Smooth muscle cell (in vitro differentiated cells): ENCODE measurements at regions not wholly inside any gene's neighbourhood (a gene's known extent, or its start where the extent isn't known, plus 50 kb on each side); places are given as distances from the start of the nearest gene placed in this dataset.
A peak's percentile ranks its signal among the peaks of the same experiment; 100 is the strongest.

Experiments
- DNase-seq: peaks from one replicate; lab custom pipeline; 2025; ENCODE audit not compliant: unreplicated experiment; lab: John Stamatoyannopoulos, UW
- H2AFZ ChIP-seq: fragments of 200-600 bp; sonication (generic); 2 replicates; pipeline ENCODE4 v1.6.0; 2016; ENCODE audit warnings: antibody characterized with exemption, low read depth, mild to moderate bottlenecking
- H3F3A ChIP-seq: fragments of 200-600 bp; sonication (generic); 2 replicates; pipeline ENCODE4 v1.6.0; 2017; ENCODE audit warnings: antibody characterized with exemption, low read depth
- H3K27ac ChIP-seq: fragments of 200-600 bp; sonication (generic); 2 replicates; pipeline ENCODE4 v1.5.1; 2016; ENCODE audit warnings: low read depth, mild to moderate bottlenecking
- H3K27me3 ChIP-seq: fragments of 200-600 bp; sonication (generic); 2 replicates; pipeline ENCODE4 v1.6.1; 2016; ENCODE audit warnings: low read depth, mild to moderate bottlenecking
- H3K36me3 ChIP-seq: fragments of 200-600 bp; sonication (generic); 2 replicates; pipeline ENCODE4 v1.5.1; 2016; ENCODE audit warnings: low read depth
- H3K4me1 ChIP-seq: fragments of 200-600 bp; sonication (generic); 2 replicates; pipeline ENCODE4 v1.5.1; 2016; ENCODE audit warnings: low read depth
- H3K4me2 ChIP-seq: fragments of 200-600 bp; sonication (generic); 2 replicates; pipeline ENCODE4 v1.6.0; 2016; ENCODE audit warnings: mild to moderate bottlenecking
- H3K4me3 ChIP-seq: fragments of 200-600 bp; sonication (generic); 2 replicates; pipeline ENCODE4 v1.5.1; 2016; ENCODE audit warnings: mild to moderate bottlenecking
- H3K79me2 ChIP-seq: fragments of 200-600 bp; sonication (generic); 2 replicates; pipeline ENCODE4 v1.6.0; 2016; ENCODE audit warnings: low read depth, mild to moderate bottlenecking
- H3K9ac ChIP-seq: fragments of 200-600 bp; sonication (generic); 2 replicates; pipeline ENCODE4 v1.6.0; 2016; ENCODE audit warnings: low read depth
- H3K9me3 ChIP-seq: fragments of 200-600 bp; sonication (generic); replicated peaks from 2 replicates; pipeline ENCODE4 v1.5.1; 2016; ENCODE audit warnings: low read depth
- H4K20me1 ChIP-seq: fragments of 200-600 bp; sonication (generic); 2 replicates; pipeline ENCODE4 v1.6.0; 2016; ENCODE audit warnings: low read depth
- WGBS: methylation state at CpG from one replicate; pipeline ENCODE4 v1.1.7; 2016; ENCODE audit warnings: low lambda C conversion rate; 5-methylcytosine and 5-hydroxymethylcytosine counted together
- TF ChIP-seq, protein P1 (sequence below): fragments of 200-600 bp; sonication (generic); IDR thresholded peaks from 2 replicates; pipeline ENCODE4 v1.5.1; 2017; ENCODE audit warnings: borderline replicate concordance, mild to moderate bottlenecking, antibody characterized with exemption; ENCODE audit not compliant: insufficient read depth, poor library complexity, severe bottlenecking

DNA sequence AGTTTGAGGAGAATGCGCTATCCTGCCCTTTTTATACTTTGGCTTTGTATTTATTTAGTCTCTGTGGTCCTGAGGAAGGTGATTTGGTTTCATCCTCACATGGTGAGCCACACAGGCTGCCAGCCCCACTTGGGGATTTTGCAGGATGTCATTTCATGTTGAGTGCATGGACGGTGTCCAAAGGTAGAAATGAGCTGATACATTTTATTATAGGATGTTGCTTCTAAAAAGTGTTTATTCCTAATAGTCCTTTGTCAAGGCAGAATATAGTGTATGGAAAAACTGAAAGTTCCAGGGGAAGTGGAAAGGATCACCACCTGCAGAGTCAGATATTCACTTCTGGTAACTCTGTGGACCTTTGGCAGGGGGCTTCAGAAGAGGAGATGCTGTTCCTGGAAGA is 434.6 kb downstream of the CD109 start:
- no peaks in the 10 kb centered on the region for H3K4me1 ChIP-seq
- H3K36me3 ChIP-seq = no peaks in the 10 kb centered on the region
- 93% methylated on average over 2 of the region's 2 CpGs for WGBS
- TF ChIP-seq, protein P1, sequence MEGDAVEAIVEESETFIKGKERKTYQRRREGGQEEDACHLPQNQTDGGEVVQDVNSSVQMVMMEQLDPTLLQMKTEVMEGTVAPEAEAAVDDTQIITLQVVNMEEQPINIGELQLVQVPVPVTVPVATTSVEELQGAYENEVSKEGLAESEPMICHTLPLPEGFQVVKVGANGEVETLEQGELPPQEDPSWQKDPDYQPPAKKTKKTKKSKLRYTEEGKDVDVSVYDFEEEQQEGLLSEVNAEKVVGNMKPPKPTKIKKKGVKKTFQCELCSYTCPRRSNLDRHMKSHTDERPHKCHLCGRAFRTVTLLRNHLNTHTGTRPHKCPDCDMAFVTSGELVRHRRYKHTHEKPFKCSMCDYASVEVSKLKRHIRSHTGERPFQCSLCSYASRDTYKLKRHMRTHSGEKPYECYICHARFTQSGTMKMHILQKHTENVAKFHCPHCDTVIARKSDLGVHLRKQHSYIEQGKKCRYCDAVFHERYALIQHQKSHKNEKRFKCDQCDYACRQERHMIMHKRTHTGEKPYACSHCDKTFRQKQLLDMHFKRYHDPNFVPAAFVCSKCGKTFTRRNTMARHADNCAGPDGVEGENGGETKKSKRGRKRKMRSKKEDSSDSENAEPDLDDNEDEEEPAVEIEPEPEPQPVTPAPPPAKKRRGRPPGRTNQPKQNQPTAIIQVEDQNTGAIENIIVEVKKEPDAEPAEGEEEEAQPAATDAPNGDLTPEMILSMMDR = no peak
- H3K4me2 ChIP-seq = no peak overlapping the region
- no peak overlapping the region for H3K27ac ChIP-seq
- H3K27me3 ChIP-seq = peaks cover 4% of the 10 kb centered on the region
- DNase-seq = no peak
- no peak overlapping the region for H2AFZ ChIP-seq
- no peaks in the 10 kb centered on the region for H3F3A ChIP-seq
- no peaks in the 10 kb centered on the region for H3K9me3 ChIP-seq
- H3K4me3 ChIP-seq = no peak overlapping the region
- H3K9ac ChIP-seq = no peak overlapping the region
- H4K20me1 ChIP-seq = no peaks in the 10 kb centered on the region
- no peaks in the 10 kb centered on the region for H3K79me2 ChIP-seq

DNA sequence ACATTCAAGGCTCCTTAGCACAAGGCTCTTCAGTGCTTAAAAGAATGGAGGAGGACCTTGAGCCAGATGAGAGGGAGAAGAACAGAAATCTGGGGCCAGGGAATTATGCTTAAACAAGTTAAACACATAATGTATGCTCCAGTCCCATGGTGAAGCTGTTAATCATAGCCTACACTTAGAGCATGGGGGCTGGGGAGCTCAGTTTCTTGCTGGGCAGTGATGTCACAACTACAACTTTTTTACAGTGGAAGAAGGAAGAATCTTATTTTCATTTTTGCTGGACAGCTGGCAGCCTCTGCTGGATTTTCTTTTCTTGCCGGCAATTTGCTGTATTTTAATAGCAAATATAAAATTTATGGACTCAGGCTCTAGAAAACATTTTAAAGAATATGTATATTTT is 432.5 kb downstream of the CD109 start:
- no peaks in the 10 kb centered on the region for H4K20me1 ChIP-seq
- H3K4me3 ChIP-seq = no peak overlapping the region
- no peaks in the 10 kb centered on the region for H3K9me3 ChIP-seq
- no peaks in the 10 kb centered on the region for H3K36me3 ChIP-seq
- H2AFZ ChIP-seq = peak overlapping the region; percentile 48
- H3K9ac ChIP-seq = no peak overlapping the region
- H3K4me1 ChIP-seq = no peaks in the 10 kb centered on the region
- 100% methylated on average over 1 of the region's 1 CpG for WGBS
- TF ChIP-seq, protein P1 = no peak
- peaks cover 4% of the 10 kb centered on the region for H3K27me3 ChIP-seq
- no peak for DNase-seq
- no peak overlapping the region for H3K27ac ChIP-seq
- H3K4me2 ChIP-seq = peak overlapping the region; percentile 13
- H3F3A ChIP-seq = no peaks in the 10 kb centered on the region
- H3K79me2 ChIP-seq = no peaks in the 10 kb centered on the region

DNA sequence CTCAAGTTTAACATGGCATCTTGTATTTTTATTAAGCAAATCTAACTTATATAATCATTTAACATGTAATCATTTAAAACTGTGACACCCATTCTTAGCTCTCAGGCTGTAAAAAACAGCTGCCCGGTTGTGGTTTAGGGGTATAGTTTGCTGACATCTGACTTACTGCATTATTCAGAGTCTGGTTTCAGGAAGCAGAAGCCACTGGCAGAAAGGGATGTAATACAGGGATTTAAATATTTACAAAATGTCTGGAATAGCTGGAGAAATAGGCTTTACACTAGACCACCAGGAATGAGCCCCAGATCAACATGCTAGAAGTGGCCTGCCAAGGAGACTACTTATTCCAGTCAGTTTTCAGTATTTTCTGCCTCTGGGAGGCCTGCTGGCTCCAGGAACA is 421.1 kb downstream of the CD109 start:
- no peak overlapping the region for H3K4me3 ChIP-seq
- H3K9me3 ChIP-seq = no peaks in the 10 kb centered on the region
- 31% methylated on average over 1 of the region's 1 CpG for WGBS
- H3K9ac ChIP-seq = no peak overlapping the region
- H4K20me1 ChIP-seq = no peaks in the 10 kb centered on the region
- no peaks in the 10 kb centered on the region for H3K4me1 ChIP-seq
- H3K27me3 ChIP-seq = no peaks in the 10 kb centered on the region
- peak overlapping the region; percentile 26 for H3K4me2 ChIP-seq
- DNase-seq = no peak
- H3K79me2 ChIP-seq = no peaks in the 10 kb centered on the region
- H2AFZ ChIP-seq = no peak overlapping the region
- TF ChIP-seq, protein P1 = no peak
- no peaks in the 10 kb centered on the region for H3K36me3 ChIP-seq
- H3K27ac ChIP-seq = peak overlapping the region; percentile 61
- no peaks in the 10 kb centered on the region for H3F3A ChIP-seq

DNA sequence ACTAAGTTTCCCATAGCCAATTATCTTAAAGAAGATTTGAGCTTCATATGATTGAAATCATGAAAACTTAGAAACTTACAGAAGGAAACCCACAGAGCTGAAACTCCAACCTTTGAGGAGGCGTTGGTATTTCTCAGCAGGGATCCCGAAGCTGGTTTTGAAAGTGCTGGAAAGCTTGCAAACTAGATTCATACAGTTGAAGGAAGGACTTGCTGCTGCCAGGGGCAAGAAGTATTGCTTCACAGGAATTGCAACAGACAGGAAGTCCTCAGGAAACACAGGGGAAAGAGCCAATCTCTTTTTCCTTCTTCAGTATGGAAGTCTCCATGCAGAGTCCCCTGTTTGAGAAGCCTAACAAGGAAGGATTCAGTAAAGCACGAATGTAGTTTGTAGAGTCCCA is 419.7 kb downstream of the CD109 start:
- Histone ChIP-seq H3K27ac (peak overlapping the region; percentile 61), H2AFZ (peak overlapping the region; percentile 42), H3K4me1 (no peaks in the 10 kb centered on the region), H3K4me2 (no peak overlapping the region), H3K36me3 (no peaks in the 10 kb centered on the region), H3K9ac (no peak overlapping the region), H3K9me3 (no peaks in the 10 kb centered on the region), H4K20me1 (no peaks in the 10 kb centered on the region), H3K4me3 (no peak overlapping the region), H3K79me2 (no peaks in the 10 kb centered on the region), H3F3A (no peaks in the 10 kb centered on the region), H3K27me3 (no peaks in the 10 kb centered on the region)
- 76% methylated on average over 3 of the region's 3 CpGs for WGBS
- TF ChIP-seq, protein P1 = no peak
- DNase-seq = no peak
